NB4 (cell line): ENCODE measurements at regions not wholly inside any gene's neighbourhood (a gene's known extent, or its start where the extent isn't known, plus 50 kb on each side); places are given as distances from the start of the nearest gene placed in this dataset.

Experiments used
- CTCF ChIP-seq: IDR thresholded peaks from one replicate; pipeline ENCODE4 v1.5.1; 2012; ENCODE audit warnings: low read depth, low read length
- POLR2A ChIP-seq: IDR thresholded peaks from 2 replicates; pipeline ENCODE4 v1.6.1; 2011; ENCODE audit warnings: mild to moderate bottlenecking; ENCODE audit not compliant: insufficient read length; ENCODE audit errors: extremely low read depth
- TF ChIP-seq, protein P1 (sequence below): IDR thresholded peaks from 2 replicates; pipeline ENCODE4 v1.6.1; 2011; ENCODE audit warnings: low read depth, low read length

DNA sequence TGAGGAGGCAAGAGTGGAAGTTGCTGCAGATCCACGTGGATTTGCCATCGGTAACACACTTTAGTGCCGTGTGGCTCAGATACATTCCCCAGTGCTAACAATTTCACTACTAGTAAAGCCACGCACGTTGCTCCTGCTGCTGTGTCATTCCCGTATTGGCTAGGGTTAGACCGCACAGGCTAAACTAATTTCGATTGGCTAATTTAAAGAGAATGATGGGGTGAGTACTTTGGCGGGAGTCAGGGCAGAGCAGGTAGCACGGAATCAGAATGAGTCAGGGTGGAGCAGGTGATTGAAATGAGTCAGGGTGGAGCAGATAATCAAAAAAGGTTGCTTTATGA, 1337.5 kb downstream of the FSTL5 start:
- TF ChIP-seq POLR2A = no peak
- TF ChIP-seq, protein P1, sequence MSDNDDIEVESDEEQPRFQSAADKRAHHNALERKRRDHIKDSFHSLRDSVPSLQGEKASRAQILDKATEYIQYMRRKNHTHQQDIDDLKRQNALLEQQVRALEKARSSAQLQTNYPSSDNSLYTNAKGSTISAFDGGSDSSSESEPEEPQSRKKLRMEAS = no peak
- no peak for TF ChIP-seq CTCF
